ENCODE measurements at regions not wholly inside any gene's neighbourhood (a gene's known extent, or its start where the extent isn't known, plus 50 kb on each side); places are given as distances from the start of the nearest gene placed in this dataset.

DNA sequence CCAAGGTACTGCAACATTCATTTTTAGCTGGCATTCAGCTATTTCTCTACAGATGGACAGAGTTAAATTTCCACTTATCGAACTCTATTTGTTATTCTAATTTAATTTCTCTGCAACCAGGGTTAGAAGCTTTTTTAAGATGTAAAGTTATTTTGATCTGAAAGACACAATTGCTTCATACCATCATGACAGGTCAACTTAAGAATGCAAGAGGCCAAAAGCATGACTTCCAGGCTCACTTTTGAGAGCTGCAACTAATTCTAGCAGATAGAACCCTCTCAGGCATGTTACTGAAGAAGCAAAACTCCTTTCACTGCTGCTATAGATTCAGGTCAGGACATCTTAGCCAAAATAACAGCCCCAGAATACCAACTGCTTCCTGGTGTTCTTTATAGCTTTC is 86.5 kb upstream of the GALNT18 start:
- no peak for DNase-seq (ENCODE audit: low read depth, low spot score)
- no peak overlapping the region for H3K4me3 ChIP-seq (ENCODE audit: low read depth, low read length)
- POLR2A ChIA-PET = interaction anchor here (0.5 kb wide), 1 partner anchor 465 kb away, joined by 3 read pairs; no protein-coding TSS in a partner anchor
- CTCF ChIA-PET = interaction anchor here (1.2 kb wide), 1 partner anchor 9 kb away, joined by 4 read pairs; no protein-coding TSS in a partner anchor
- TF ChIP-seq, protein P1, sequence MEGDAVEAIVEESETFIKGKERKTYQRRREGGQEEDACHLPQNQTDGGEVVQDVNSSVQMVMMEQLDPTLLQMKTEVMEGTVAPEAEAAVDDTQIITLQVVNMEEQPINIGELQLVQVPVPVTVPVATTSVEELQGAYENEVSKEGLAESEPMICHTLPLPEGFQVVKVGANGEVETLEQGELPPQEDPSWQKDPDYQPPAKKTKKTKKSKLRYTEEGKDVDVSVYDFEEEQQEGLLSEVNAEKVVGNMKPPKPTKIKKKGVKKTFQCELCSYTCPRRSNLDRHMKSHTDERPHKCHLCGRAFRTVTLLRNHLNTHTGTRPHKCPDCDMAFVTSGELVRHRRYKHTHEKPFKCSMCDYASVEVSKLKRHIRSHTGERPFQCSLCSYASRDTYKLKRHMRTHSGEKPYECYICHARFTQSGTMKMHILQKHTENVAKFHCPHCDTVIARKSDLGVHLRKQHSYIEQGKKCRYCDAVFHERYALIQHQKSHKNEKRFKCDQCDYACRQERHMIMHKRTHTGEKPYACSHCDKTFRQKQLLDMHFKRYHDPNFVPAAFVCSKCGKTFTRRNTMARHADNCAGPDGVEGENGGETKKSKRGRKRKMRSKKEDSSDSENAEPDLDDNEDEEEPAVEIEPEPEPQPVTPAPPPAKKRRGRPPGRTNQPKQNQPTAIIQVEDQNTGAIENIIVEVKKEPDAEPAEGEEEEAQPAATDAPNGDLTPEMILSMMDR (IDR thresholded peaks at IDR 0.05; ENCODE audit: insufficient read depth, low read length, missing control alignments) = no peak

DNA sequence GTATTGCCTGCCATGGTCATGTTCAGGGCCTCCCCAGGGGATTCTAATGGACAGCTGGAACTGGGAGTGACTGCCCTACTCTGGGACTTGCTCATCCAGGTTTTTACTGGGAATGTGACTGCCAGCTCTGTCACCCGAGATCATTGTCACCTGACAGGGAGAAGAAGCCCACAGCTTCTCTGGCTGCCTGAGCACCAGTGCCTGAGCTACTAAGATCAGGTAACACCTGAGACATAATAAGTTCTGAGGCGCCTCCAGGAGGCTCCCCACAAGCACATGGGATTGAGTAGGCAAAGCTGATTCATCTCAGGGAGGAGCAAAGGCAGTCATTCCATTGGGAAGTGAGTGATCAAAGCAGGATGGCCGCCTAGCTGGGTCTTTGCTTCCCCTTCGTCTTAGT is 84.2 kb upstream of the GALNT18 start:
- POLR2A ChIA-PET = no interaction called here

DNA sequence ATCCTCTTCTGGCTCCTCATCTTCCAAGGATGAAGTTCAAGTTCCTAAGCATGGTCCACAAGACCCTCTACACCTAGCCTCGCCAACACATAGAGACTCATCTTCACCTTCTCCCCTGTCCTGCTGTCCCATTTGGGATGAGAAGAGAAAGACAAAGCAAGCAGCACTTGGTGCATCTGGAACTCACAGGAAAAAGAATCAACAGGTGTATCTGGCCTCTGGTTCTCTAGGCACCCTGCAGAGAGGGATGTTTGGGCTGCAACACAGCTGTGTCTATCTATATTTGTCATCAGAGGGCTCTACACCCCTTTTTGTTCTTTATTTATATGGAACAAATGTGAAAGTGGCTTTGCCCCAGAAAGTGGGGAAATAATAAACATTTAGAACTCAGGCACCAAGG is 82.1 kb upstream of the GALNT18 start:
- TF ChIP-seq, protein P1 (IDR thresholded peaks at IDR 0.05; ENCODE audit: insufficient read depth, low read length, missing control alignments) = no peak
- no peak overlapping the region for H3K4me3 ChIP-seq (ENCODE audit: low read depth, low read length)
- ChIA-PET CTCF (no interaction called here), POLR2A (interaction anchor here (0.6 kb wide), 1 partner anchor 23 kb away, joined by 5 read pairs; no protein-coding TSS in a partner anchor)
- DNase-seq (ENCODE audit: low read depth, low spot score) = no peak

More for the DNA sequence above, 84.2 kb upstream of the GALNT18 start:
- CTCF ChIA-PET = no interaction called here
- TF ChIP-seq, protein P1 (IDR thresholded peaks at IDR 0.05; ENCODE audit: insufficient read depth, low read length, missing control alignments) = no peak
- no peak for DNase-seq (ENCODE audit: low read depth, low spot score)
- H3K4me3 ChIP-seq (ENCODE audit: low read depth, low read length) = no peak overlapping the region

DNA sequence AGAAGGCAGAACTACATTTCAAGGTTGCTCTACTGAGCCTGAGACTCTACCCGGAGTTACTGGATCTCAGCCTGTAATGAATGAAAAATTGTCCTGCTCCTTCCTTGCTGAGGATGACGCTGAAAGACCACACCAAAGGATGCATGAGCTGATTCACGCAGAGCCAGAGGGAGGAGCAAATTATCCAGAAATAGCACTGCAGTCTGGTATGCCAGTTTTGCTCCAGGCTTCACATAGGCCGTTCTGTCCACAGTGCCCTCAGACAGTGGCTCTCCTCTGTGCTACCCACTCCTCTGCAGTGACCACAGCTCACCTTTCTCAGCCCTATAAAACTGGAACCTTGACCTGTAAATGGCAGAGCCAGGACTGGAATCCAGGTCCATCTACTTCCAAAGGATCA is 79.3 kb upstream of the GALNT18 start:
- TF ChIP-seq, protein P1 (IDR thresholded peaks at IDR 0.05; ENCODE audit: insufficient read depth, low read length, missing control alignments) = no peak
- ChIA-PET CTCF (no interaction called here), POLR2A (no interaction called here)
- DNase-seq (ENCODE audit: low read depth, low spot score) = no peak
- H3K4me3 ChIP-seq (ENCODE audit: low read depth, low read length) = no peak overlapping the region

DNA sequence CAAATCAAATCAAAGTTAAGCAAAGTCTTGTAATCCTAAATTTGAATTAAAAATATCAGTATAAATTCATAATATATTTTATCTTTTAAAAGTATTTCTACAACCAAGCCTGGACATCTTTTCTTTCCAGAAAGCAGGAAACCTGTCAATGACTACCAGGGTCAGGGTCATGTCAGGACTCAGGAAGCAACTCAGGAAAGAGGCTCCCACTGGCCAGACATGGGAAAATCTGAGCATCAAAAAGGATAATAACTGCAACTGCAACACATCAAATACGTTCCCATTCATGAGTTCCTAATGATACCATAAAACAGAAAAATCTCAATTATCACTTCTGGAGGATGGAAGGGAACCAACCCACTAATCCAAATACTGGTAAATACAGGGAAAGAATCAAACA is 76.0 kb upstream of the GALNT18 start:
- ChIA-PET CTCF (no interaction called here), POLR2A (no interaction called here)
- TF ChIP-seq, protein P1 (IDR thresholded peaks at IDR 0.05; ENCODE audit: insufficient read depth, low read length, missing control alignments) = no peak
- H3K4me3 ChIP-seq (ENCODE audit: low read depth, low read length) = no peak overlapping the region
- no peak for DNase-seq (ENCODE audit: low read depth, low spot score)

GRCh38 chr11:11691296-11692151 is 69.7 kb upstream of the GALNT18 start:
- CTCF ChIA-PET = interaction anchor here (0.5 kb wide), 1 partner anchor 110 kb away, joined by 4 read pairs; no protein-coding TSS in a partner anchor
- TF ChIP-seq, protein P1 (IDR thresholded peaks at IDR 0.05; ENCODE audit: insufficient read depth, low read length, missing control alignments) = no peak
- H3K4me3 ChIP-seq (ENCODE audit: low read depth, low read length) = no peak overlapping the region
- POLR2A ChIA-PET = no interaction called here
- DNase-seq (ENCODE audit: low read depth, low spot score) = no peak
